HG02973 (cell line): ENCODE measurements at regions not wholly inside any gene's neighbourhood (a gene's known extent, or its start where the extent isn't known, plus 50 kb on each side); places are given as distances from the start of the nearest gene placed in this dataset.
"Not testable (repeated sequence)": the region's sequence is repeated elsewhere in the genome, so short reads cannot be mapped to it uniquely, and the experiment has no call there.

Source experiments
- ATAC-seq: cut with Tn5 transposase; IDR thresholded peaks from one replicate; pipeline ENCODE4 v1.9.1; 2021; ENCODE audit warnings: moderate library complexity; ENCODE audit not compliant: unreplicated experiment

- ATAC-seq, result no peak
Observed at GRCh38 chr6:113011801-113012200, 664.7 kb downstream of the RFPL4B start.

GRCh38 chr6:113015249-113015648 lies 668.1 kb downstream of the RFPL4B start:
- ATAC-seq, result no peak

GRCh38 chr6:113017353-113017752 lies 670.2 kb downstream of the RFPL4B start:
- ATAC-seq, result no peak

GRCh38 chr6:113018351-113019151 lies 671.4 kb downstream of the RFPL4B start:
- no peak for ATAC-seq

GRCh38 chr6:113019176-113019575 lies 672.0 kb downstream of the RFPL4B start:
- ATAC-seq, result no peak

- ATAC-seq, result no peak
Observed at GRCh38 chr6:113027780-113028179, 680.6 kb downstream of the RFPL4B start.

GRCh38 chr6:113029161-113029560 lies 682.0 kb downstream of the RFPL4B start:
- not testable (repeated sequence) for ATAC-seq

- ATAC-seq, result no peak
Observed at GRCh38 chr6:113031591-113032238, 684.6 kb downstream of the RFPL4B start.

- ATAC-seq, result no peak
Observed at GRCh38 chr6:113039005-113039404, 691.9 kb downstream of the RFPL4B start.

GRCh38 chr6:113047148-113047547 lies 700.0 kb downstream of the RFPL4B start:
- ATAC-seq, result no peak

- no peak for ATAC-seq
Observed at GRCh38 chr6:113047932-113048331, 700.8 kb downstream of the RFPL4B start.

GRCh38 chr6:113048741-113049140 lies 701.6 kb downstream of the RFPL4B start:
- no peak for ATAC-seq

GRCh38 chr6:113049190-113049589 lies 702.1 kb downstream of the RFPL4B start:
- ATAC-seq, result no peak

- no peak for ATAC-seq
Observed at GRCh38 chr6:113050010-113050858, 703.1 kb downstream of the RFPL4B start.

GRCh38 chr6:113050979-113051378 lies 703.8 kb downstream of the RFPL4B start:
- no peak for ATAC-seq

- no peak for ATAC-seq
Observed at GRCh38 chr6:113052506-113052905, 705.4 kb downstream of the RFPL4B start.

- ATAC-seq, result no peak
Observed at GRCh38 chr6:113055061-113055460, 707.9 kb downstream of the RFPL4B start.

- no peak for ATAC-seq
Observed at GRCh38 chr6:113055998-113056397, 708.9 kb downstream of the RFPL4B start.

GRCh38 chr6:113057567-113058053 lies 710.5 kb downstream of the RFPL4B start:
- ATAC-seq, result no peak

GRCh38 chr6:113060664-113061063 lies 713.5 kb downstream of the RFPL4B start:
- ATAC-seq, result no peak

- ATAC-seq, result no peak
Observed at GRCh38 chr6:113065611-113066010, 718.5 kb downstream of the RFPL4B start.
